IMR-90 (cell line): ENCODE measurements at regions not wholly inside any gene's neighbourhood (a gene's known extent, or its start where the extent isn't known, plus 50 kb on each side); places are given as distances from the start of the nearest gene placed in this dataset.

Experiments
- ATAC-seq: fragments of 200-7000 bp; cut with Tn5 transposase; 2 replicates; pipeline ENCODE4 v1.9.1; 2020; ENCODE audit warnings: low read depth, mild to moderate bottlenecking, moderate library complexity
- BruUV-seq: library from RNA; stranded (reverse); fragments of 400-500 nt; replicated peaks from 2 replicates; lab custom pipeline; 2021; lab: Mats Ljungman, UMichigan
- CTCF ChIA-PET: fragments of 300-600 bp; formaldehyde crosslinking; extraction: SDS; loops from one replicate; lab custom pipeline; 2021; ENCODE audit warnings: antibody characterized with exemption; lab: Yijun Ruan, JAX
- POLR2A ChIA-PET: fragments of 300-600 bp; sonication (Branson Sonifier 250); formaldehyde crosslinking; loops from one replicate; lab custom pipeline; 2022; ENCODE audit warnings: antibody characterized with exemption; ENCODE audit not compliant: unreplicated experiment; lab: Charles Lee
- DNase-seq: peaks from one replicate; pipeline ENCODE4 v3.0.0; 2013
- H2AFZ ChIP-seq: replicated peaks from 2 replicates; pipeline ENCODE3; 2013; ENCODE audit warnings: low read length, mild to moderate bottlenecking; ENCODE audit not compliant: poor library complexity
- H2AK5ac ChIP-seq: 2 replicates; pipeline ENCODE4 v1.6.1; 2013; ENCODE audit warnings: low read depth, low read length, inconsistent platforms
- H2AK9ac ChIP-seq: replicated peaks from 2 replicates; pipeline ENCODE3; 2013; ENCODE audit warnings: mild to moderate bottlenecking, low read depth, low read length, moderate library complexity; ENCODE audit not compliant: poor library complexity
- H2BK120ac ChIP-seq: 2 replicates; pipeline ENCODE4 v1.6.1; 2013; ENCODE audit warnings: low read depth, low read length, inconsistent platforms
- H2BK15ac ChIP-seq: 3 replicates; pipeline ENCODE4 v1.6.1; 2013; ENCODE audit warnings: low read depth, low read length, inconsistent platforms
- H2BK20ac ChIP-seq: 2 replicates; pipeline ENCODE4 v1.6.1; 2013; ENCODE audit warnings: low read depth, mild to moderate bottlenecking, inconsistent platforms, low read length, moderate library complexity
- H2BK5ac ChIP-seq: 2 replicates; pipeline ENCODE4 v1.6.1; 2013; ENCODE audit warnings: mild to moderate bottlenecking, low read depth, low read length, inconsistent platforms; ENCODE audit not compliant: poor library complexity, severe bottlenecking
- H3K14ac ChIP-seq: replicated peaks from 2 replicates; pipeline ENCODE4 v1.6.1; 2013; ENCODE audit warnings: low read depth, low read length, inconsistent platforms
- H3K18ac ChIP-seq: 2 replicates; pipeline ENCODE4 v1.6.1; 2013; ENCODE audit warnings: low read depth, low read length, control low read depth
- H3K23ac ChIP-seq: 2 replicates; pipeline ENCODE4 v1.6.1; 2013; ENCODE audit warnings: low read depth, low read length, inconsistent platforms
- H3K27ac ChIP-seq: 2 replicates; pipeline ENCODE4 v1.5.1; 2013; ENCODE audit warnings: mild to moderate bottlenecking, control low read depth, low read length; ENCODE audit not compliant: insufficient read depth
- H3K27me3 ChIP-seq: 2 replicates; pipeline ENCODE4 v1.6.1; 2013; ENCODE audit warnings: low read length; ENCODE audit not compliant: control insufficient read depth, insufficient read depth
- H3K36me3 ChIP-seq: 2 replicates; pipeline ENCODE4 v1.6.1; 2013; ENCODE audit warnings: low read length, mixed read lengths; ENCODE audit not compliant: control insufficient read depth, insufficient read depth
- H3K4ac ChIP-seq: 2 replicates; pipeline ENCODE4 v1.6.1; 2013; ENCODE audit warnings: low read depth, low read length, inconsistent platforms
- H3K4me1 ChIP-seq: 2 replicates; pipeline ENCODE4 v1.6.1; 2013; ENCODE audit warnings: low read length, mixed read lengths; ENCODE audit not compliant: control insufficient read depth, insufficient read depth
- H3K4me2 ChIP-seq: 2 replicates; pipeline ENCODE4 v1.6.1; 2013; ENCODE audit warnings: low read depth, mild to moderate bottlenecking, control low read depth, low read length, moderate library complexity
- H3K4me3 ChIP-seq: 2 replicates; pipeline ENCODE4 v1.5.1; 2013; ENCODE audit warnings: low read depth, mild to moderate bottlenecking, control low read depth, low read length, moderate library complexity; ENCODE audit not compliant: insufficient read depth
- H3K56ac ChIP-seq: 2 replicates; pipeline ENCODE4 v1.6.1; 2013; ENCODE audit warnings: low read length, inconsistent platforms; ENCODE audit not compliant: insufficient read depth; ENCODE audit errors: extremely low read depth
- H3K79me1 ChIP-seq, 2 experiments: 2 replicates each; pipeline ENCODE4 v1.6.1; 2013; ENCODE audit warnings: low read length in 2 of 2, inconsistent platforms in 1 of 2, low read depth in 1 of 2
- H3K9ac ChIP-seq: 2 replicates; pipeline ENCODE4 v1.6.1; 2013; ENCODE audit warnings: low read depth, low read length, control low read depth
- H3K9me1 ChIP-seq: 2 replicates; pipeline ENCODE4 v1.6.1; 2013; ENCODE audit warnings: low read length, inconsistent platforms; ENCODE audit not compliant: insufficient read depth
- H3K9me3 ChIP-seq: 2 replicates; pipeline ENCODE4 v1.6.1; 2013; ENCODE audit warnings: low read length; ENCODE audit not compliant: control insufficient read depth, insufficient read depth
- H4K20me1 ChIP-seq: 2 replicates; pipeline ENCODE4 v1.6.1; 2013; ENCODE audit warnings: low read length, inconsistent platforms; ENCODE audit not compliant: insufficient read depth
- H4K5ac ChIP-seq: 2 replicates; pipeline ENCODE4 v1.6.1; 2013; ENCODE audit warnings: mild to moderate bottlenecking, low read depth, low read length, control low read depth
- H4K8ac ChIP-seq, 2 experiments: 2 replicates each; pipeline ENCODE4 v1.6.1; 2013; ENCODE audit warnings: low read depth in 2 of 2, low read length in 2 of 2, control low read depth in 1 of 2, inconsistent platforms in 1 of 2
- H4K91ac ChIP-seq: 2 replicates; pipeline ENCODE4 v1.6.1; 2013; ENCODE audit warnings: low read depth, low read length, inconsistent platforms; ENCODE audit not compliant: insufficient read depth
- BHLHE40 ChIP-seq: fragments of 150-350 bp; IDR thresholded peaks from 2 replicates; pipeline ENCODE4 v1.6.1; 2016; ENCODE audit warnings: mild to moderate bottlenecking, low read depth, low read length
- MAFK ChIP-seq: IDR thresholded peaks from 2 replicates; pipeline ENCODE4 v1.6.1; 2012; ENCODE audit warnings: low read depth, low read length, improper control_type of control experiment
- MXI1 ChIP-seq: IDR thresholded peaks from 2 replicates; pipeline ENCODE4 v1.6.1; 2012; ENCODE audit warnings: low read depth, mild to moderate bottlenecking, low read length, moderate library complexity, borderline replicate concordance
- NFE2L2 ChIP-seq: fragments of 150-350 bp; IDR thresholded peaks from 2 replicates; pipeline ENCODE4 v1.6.1; 2016; ENCODE audit warnings: low read depth, mild to moderate bottlenecking, low read length
- SMC3 ChIP-seq: fragments of 150-350 bp; IDR thresholded peaks from 2 replicates; pipeline ENCODE4 v1.6.1; 2016; ENCODE audit warnings: low read depth, mild to moderate bottlenecking, antibody characterized with exemption, low read length, moderate library complexity
- dilution Hi-C: fragments of 300-500 bp; cut with HindIII; formaldehyde crosslinking; loops from one replicate; pipeline ENCODE4 v1.14.3; 2018; ENCODE audit warnings: low sequenced_read_pairs; ENCODE audit not compliant: unreplicated experiment
- in situ Hi-C: fragments of 300-500 bp; cut with MboI; formaldehyde crosslinking; loops from 3 replicates; pipeline ENCODE4 v1.14.3; 2019; ENCODE audit warnings: low sequenced_read_pairs, inconsistent platforms, mixed read lengths
- intact Hi-C: fragments of 100-400 bp; cut with micrococcal nuclease; formaldehyde crosslinking; loops from 2 replicates; pipeline ENCODE4 v1.10.0; 2022
- TF ChIP-seq, protein P1 (sequence below): fragments of 150-350 bp; IDR thresholded peaks from 2 replicates; pipeline ENCODE4 v1.6.1; 2017; ENCODE audit warnings: mild to moderate bottlenecking, antibody characterized with exemption, low read length, low read depth

DNA sequence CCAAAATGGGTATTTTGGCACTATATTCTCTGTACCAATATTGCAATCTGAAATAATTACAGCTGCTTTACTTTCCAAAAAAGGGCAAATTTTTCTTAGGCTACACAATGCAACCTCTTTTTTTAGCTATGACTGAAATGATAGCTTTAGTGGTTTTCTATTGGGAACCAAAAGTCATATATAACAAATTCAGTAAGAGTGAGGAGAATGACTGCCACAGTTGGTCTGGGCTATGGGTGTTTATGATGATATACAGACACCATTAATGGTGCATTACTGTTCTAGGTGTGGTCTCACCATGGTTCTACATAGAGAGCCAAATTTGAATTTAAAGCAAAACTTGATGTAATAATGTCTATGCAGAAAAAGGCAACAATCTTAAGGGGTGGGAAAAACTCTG lies 72.3 kb upstream of the PTBP2 start:
- H3K56ac ChIP-seq: no peak overlapping the region
- no peaks in the 10 kb centered on the region for H3K4me1 ChIP-seq
- H2AK9ac ChIP-seq: no peak overlapping the region
- H3K23ac ChIP-seq: no peak overlapping the region
- no peak overlapping the region for H2BK5ac ChIP-seq
- DNase-seq (no peak), ATAC-seq (no peak)
- ChIA-PET POLR2A (no interaction called here), CTCF (no interaction called here)
- H3K36me3 ChIP-seq: no peaks in the 10 kb centered on the region
- no peak overlapping the region for H3K14ac ChIP-seq
- H4K5ac ChIP-seq: no peak overlapping the region
- in situ Hi-C loops: no loop called here
- H3K4ac ChIP-seq: no peak overlapping the region
- H4K20me1 ChIP-seq: no peaks in the 10 kb centered on the region
- H4K91ac ChIP-seq: no peak overlapping the region
- dilution Hi-C loops: no loop called here
- H2AFZ ChIP-seq: no peak overlapping the region
- no peak for TF ChIP-seq MXI1
- TF ChIP-seq, protein P1, sequence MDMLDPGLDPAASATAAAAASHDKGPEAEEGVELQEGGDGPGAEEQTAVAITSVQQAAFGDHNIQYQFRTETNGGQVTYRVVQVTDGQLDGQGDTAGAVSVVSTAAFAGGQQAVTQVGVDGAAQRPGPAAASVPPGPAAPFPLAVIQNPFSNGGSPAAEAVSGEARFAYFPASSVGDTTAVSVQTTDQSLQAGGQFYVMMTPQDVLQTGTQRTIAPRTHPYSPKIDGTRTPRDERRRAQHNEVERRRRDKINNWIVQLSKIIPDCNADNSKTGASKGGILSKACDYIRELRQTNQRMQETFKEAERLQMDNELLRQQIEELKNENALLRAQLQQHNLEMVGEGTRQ: no peak
- TF ChIP-seq SMC3: no peak
- TF ChIP-seq NFE2L2: no peak
- TF ChIP-seq MAFK: no peak
- no peak for TF ChIP-seq BHLHE40
- no peak overlapping the region for H3K9ac ChIP-seq
- no peak overlapping the region for H3K4me2 ChIP-seq
- no TSS peak for BruUV-seq
- H2BK15ac ChIP-seq: no peak overlapping the region
- H3K9me3 ChIP-seq: no peaks in the 10 kb centered on the region
- H3K27me3 ChIP-seq: no peaks in the 10 kb centered on the region
- no peaks in the 10 kb centered on the region for H3K79me1 ChIP-seq
- H3K4me3 ChIP-seq: no peak overlapping the region
- no peak overlapping the region for H4K8ac ChIP-seq
- H3K27ac ChIP-seq: no peak overlapping the region
- H3K9me1 ChIP-seq: no peaks in the 10 kb centered on the region
- H2AK5ac ChIP-seq: no peak overlapping the region
- no peak overlapping the region for H2BK120ac ChIP-seq
- no peak overlapping the region for H3K18ac ChIP-seq
- no peak overlapping the region for H2BK20ac ChIP-seq
- intact Hi-C loops: no loop called here
